ENCODE measurements at regions not wholly inside any gene's neighbourhood (a gene's known extent, or its start where the extent isn't known, plus 50 kb on each side); places are given as distances from the start of the nearest gene placed in this dataset.

- ChIA-PET POLR2A (no interaction called here), CTCF (interaction anchor here (1.7 kb wide), 1 partner anchor 49 kb away, joined by 7 read pairs; no protein-coding TSS in a partner anchor)
- H3K4me3 ChIP-seq (ENCODE audit: low read depth, low read length), result no peak overlapping the region
- no peak for DNase-seq (ENCODE audit: low read depth, low spot score)
- TF ChIP-seq, protein P1, sequence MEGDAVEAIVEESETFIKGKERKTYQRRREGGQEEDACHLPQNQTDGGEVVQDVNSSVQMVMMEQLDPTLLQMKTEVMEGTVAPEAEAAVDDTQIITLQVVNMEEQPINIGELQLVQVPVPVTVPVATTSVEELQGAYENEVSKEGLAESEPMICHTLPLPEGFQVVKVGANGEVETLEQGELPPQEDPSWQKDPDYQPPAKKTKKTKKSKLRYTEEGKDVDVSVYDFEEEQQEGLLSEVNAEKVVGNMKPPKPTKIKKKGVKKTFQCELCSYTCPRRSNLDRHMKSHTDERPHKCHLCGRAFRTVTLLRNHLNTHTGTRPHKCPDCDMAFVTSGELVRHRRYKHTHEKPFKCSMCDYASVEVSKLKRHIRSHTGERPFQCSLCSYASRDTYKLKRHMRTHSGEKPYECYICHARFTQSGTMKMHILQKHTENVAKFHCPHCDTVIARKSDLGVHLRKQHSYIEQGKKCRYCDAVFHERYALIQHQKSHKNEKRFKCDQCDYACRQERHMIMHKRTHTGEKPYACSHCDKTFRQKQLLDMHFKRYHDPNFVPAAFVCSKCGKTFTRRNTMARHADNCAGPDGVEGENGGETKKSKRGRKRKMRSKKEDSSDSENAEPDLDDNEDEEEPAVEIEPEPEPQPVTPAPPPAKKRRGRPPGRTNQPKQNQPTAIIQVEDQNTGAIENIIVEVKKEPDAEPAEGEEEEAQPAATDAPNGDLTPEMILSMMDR (IDR thresholded peaks at IDR 0.05; ENCODE audit: insufficient read depth, low read length, missing control alignments), result no peak
Measured at GRCh38 chr1:119226321-119226720, 85.9 kb upstream of the WARS2 start.

DNA sequence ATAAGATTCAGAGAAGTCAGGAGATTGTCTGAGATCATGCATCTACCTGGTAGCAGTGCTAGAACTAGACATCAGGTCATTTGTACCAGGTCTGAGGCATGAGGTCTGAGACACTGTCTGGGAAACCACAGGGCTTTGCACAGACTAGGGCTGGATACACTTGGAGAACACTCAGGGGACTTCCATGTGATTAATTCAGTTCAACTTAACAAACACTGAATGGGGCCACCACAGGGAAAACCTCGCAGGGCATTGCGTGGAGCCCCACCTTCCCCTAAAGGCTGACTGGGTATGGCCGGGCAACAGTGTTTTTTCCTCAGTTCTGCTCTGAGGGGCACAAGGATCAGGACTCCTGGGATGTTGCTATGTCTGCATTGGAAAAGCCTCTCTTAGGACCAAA lies 86.5 kb upstream of the WARS2 start:
- ChIA-PET CTCF (interaction anchor here (1.7 kb wide), 1 partner anchor 48 kb away, joined by 7 read pairs; no protein-coding TSS in a partner anchor), POLR2A (no interaction called here)
- DNase-seq (ENCODE audit: low read depth, low spot score), result no peak
- H3K4me3 ChIP-seq (ENCODE audit: low read depth, low read length), result no peak overlapping the region
- TF ChIP-seq, protein P1 (IDR thresholded peaks at IDR 0.05; ENCODE audit: insufficient read depth, low read length, missing control alignments), result no peak

DNA sequence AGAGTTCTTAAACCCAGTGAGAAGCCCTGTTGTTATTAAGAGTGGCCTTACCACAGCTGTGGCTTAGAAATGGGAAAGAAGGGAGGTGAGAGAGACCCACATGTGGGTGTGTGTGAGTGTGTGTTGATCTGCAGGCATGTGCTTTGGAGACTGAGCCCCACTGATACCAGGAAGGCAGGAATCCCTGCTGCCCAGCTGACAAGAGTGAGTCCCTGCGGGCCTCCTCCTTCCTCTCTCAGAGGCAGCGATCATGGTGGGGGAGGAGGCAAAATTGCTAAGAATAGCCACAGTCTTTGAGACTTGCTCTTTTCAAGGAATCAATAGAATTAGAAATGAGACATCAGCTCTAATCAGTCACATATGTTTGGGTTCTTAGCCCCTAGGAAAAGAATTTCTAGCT lies 87.0 kb upstream of the WARS2 start:
- ChIA-PET POLR2A (interaction anchor here (0.6 kb wide), 1 partner anchor 85 kb away, joined by 3 read pairs; no protein-coding TSS in a partner anchor), CTCF (interaction anchor here (1.7 kb wide), 1 partner anchor 47 kb away, joined by 7 read pairs; no protein-coding TSS in a partner anchor)

GRCh38 chr1:119228335-119229080 lies 88.1 kb upstream of the WARS2 start:
- H3K4me3 ChIP-seq (ENCODE audit: low read depth, low read length), result no peak overlapping the region
- ChIA-PET POLR2A (no interaction called here), CTCF (no interaction called here)
- no peak for DNase-seq (ENCODE audit: low read depth, low spot score)
- TF ChIP-seq, protein P1 (IDR thresholded peaks at IDR 0.05; ENCODE audit: insufficient read depth, low read length, missing control alignments), result no peak

More for the DNA sequence above, 87.0 kb upstream of the WARS2 start:
- TF ChIP-seq, protein P1 (IDR thresholded peaks at IDR 0.05; ENCODE audit: insufficient read depth, low read length, missing control alignments), result no peak
- H3K4me3 ChIP-seq (ENCODE audit: low read depth, low read length), result no peak overlapping the region
- DNase-seq (ENCODE audit: low read depth, low spot score), result no peak

GRCh38 chr1:119235120-119235519 lies 94.7 kb upstream of the WARS2 start:
- TF ChIP-seq, protein P1 (IDR thresholded peaks at IDR 0.05; ENCODE audit: insufficient read depth, low read length, missing control alignments), result no peak
- no peak for DNase-seq (ENCODE audit: low read depth, low spot score)
- H3K4me3 ChIP-seq (ENCODE audit: low read depth, low read length), result no peak overlapping the region
- ChIA-PET POLR2A (no interaction called here), CTCF (no interaction called here)

- CTCF ChIA-PET, result interaction anchor here (1.1 to 2.1 kb wide), 2 partner anchors 12 to 29 kb away, joined by 3 to 8 read pairs; no protein-coding TSS in a partner anchor
- no peak overlapping the region for H3K4me3 ChIP-seq (ENCODE audit: low read depth, low read length)
- POLR2A ChIA-PET, result no interaction called here
- TF ChIP-seq, protein P1 (IDR thresholded peaks at IDR 0.05; ENCODE audit: insufficient read depth, low read length, missing control alignments), result no peak
- no peak for DNase-seq (ENCODE audit: low read depth, low spot score)
Measured at GRCh38 chr1:119245881-119246280, 105.4 kb upstream of the WARS2 start.

Data from AG04449 (cell line).